MCF 10A (cell line): ENCODE measurements at regions not wholly inside any gene's neighbourhood (a gene's known extent, or its start where the extent isn't known, plus 50 kb on each side); places are given as distances from the start of the nearest gene placed in this dataset.

Experiments
- BruUV-seq: library from RNA; stranded (reverse); fragments of 400-500 nt; replicated peaks from 2 replicates; lab custom pipeline; 2021; lab: Mats Ljungman, UMichigan
- CTCF ChIA-PET: fragments of 300-600 bp; sonication (Branson Sonifier 250); formaldehyde crosslinking; extraction: SDS; loops from one replicate; lab custom pipeline; 2021; ENCODE audit warnings: antibody characterized with exemption, inconsistent platforms; lab: Yijun Ruan, JAX
- POLR2A ChIA-PET: fragments of 300-600, 350-650 bp; sonication (Branson Sonifier 250); formaldehyde crosslinking; extraction: SDS; loops from one replicate; lab custom pipeline; 2020; ENCODE audit warnings: antibody characterized with exemption, inconsistent platforms; lab: Yijun Ruan, JAX
- DNase-seq: peaks from one replicate; pipeline ENCODE4 v3.0.0-alpha.2; 2018; ENCODE audit not compliant: unreplicated experiment
- H3K27ac Mint-ChIP-seq: one replicate; pipeline ENCODE4 v1.8.0; 2022; ENCODE audit warnings: mild to moderate bottlenecking, low read depth, mixed read lengths; ENCODE audit not compliant: unreplicated experiment
- H3K27me3 Mint-ChIP-seq: one replicate; pipeline ENCODE4 v1.8.0; 2022; ENCODE audit warnings: mixed read lengths; ENCODE audit not compliant: insufficient read depth, unreplicated experiment
- H3K36me3 Mint-ChIP-seq: one replicate; pipeline ENCODE4 v1.8.0; 2022; ENCODE audit warnings: mild to moderate bottlenecking, moderate library complexity, mixed read lengths; ENCODE audit not compliant: insufficient read depth, unreplicated experiment
- H3K4me1 Mint-ChIP-seq: one replicate; pipeline ENCODE4 v1.8.0; 2022; ENCODE audit warnings: mixed read lengths; ENCODE audit not compliant: insufficient read depth, unreplicated experiment
- H3K4me3 Mint-ChIP-seq: one replicate; pipeline ENCODE4 v1.8.0; 2022; ENCODE audit warnings: mild to moderate bottlenecking, moderate library complexity, mixed read lengths; ENCODE audit not compliant: unreplicated experiment
- H3K9me3 Mint-ChIP-seq: one replicate; pipeline ENCODE4 v1.8.0; 2022; ENCODE audit warnings: mixed read lengths; ENCODE audit not compliant: unreplicated experiment
- intact Hi-C: fragments of 100-400 bp; cut with micrococcal nuclease; formaldehyde crosslinking; loops from 2 replicates; pipeline ENCODE4 v1.14.1; 2022
- TF ChIP-seq, protein P1 (sequence below): fragments of 200-600 bp; IDR thresholded peaks from one replicate; pipeline ENCODE4 v1.8.0; 2022; ENCODE audit warnings: antibody characterized with exemption, mild to moderate bottlenecking; ENCODE audit not compliant: unreplicated experiment

DNA sequence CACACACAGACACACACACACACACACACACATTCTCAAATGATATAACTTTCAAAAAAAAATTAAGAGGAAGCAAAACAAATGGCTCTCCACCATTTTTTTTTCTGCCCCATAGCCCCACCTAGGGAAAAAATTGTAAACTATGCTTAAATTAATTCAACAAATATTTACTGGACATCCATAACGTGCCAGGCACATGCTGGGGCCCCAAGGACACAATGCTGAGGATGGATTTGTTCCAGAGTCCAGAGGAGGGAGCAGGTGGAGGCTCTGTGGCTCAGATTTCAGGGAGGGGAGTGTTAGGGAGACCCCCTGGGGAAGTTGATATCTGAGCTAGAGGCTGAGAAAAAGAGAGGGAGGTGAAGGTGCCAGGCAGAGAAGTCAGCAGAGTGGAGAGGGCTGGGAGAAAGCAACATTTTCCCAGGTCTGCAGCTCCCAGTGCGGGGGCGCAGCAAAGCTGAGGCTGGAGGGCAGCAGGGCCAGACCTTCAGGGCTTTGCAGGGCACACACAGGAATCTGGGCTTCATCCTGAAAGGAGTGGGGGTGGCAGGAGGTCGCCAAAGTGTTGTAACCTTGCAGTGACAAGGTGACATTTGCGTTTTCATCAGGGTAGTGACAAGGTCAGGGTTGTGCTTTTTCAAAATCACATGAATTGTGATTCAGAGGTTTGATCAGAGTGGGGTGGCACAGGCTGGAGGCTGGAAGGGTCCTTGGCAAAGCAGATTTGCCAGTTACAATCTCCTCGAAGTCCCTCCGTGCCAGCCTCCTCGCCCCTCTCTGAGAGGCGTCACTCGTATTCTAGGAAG is 261.6 kb downstream of the WDR11 start:
- ChIA-PET POLR2A (interaction anchor here (1.0 kb wide), 1 partner anchor 11 kb away, joined by 3 read pairs; no protein-coding TSS in a partner anchor), CTCF (interaction anchor here (0.6 kb wide), 2 partner anchors 294 to 797 kb away, joined by 3 read pairs; no protein-coding TSS in a partner anchor)
- no TSS peak for BruUV-seq
- intact Hi-C loops = loop anchor here (1.0 kb wide), 1 partner anchor 163 kb away; no protein-coding TSS in a partner anchor
- Mint-ChIP-seq H3K4me3 (no peak overlapping the region), H3K4me1 (peaks cover 15% of the 10 kb centered on the region), H3K27me3 (no peaks in the 10 kb centered on the region), H3K27ac (peak overlapping the region; percentile 68), H3K36me3 (no peaks in the 10 kb centered on the region), H3K9me3 (no peaks in the 10 kb centered on the region)
- TF ChIP-seq, protein P1, sequence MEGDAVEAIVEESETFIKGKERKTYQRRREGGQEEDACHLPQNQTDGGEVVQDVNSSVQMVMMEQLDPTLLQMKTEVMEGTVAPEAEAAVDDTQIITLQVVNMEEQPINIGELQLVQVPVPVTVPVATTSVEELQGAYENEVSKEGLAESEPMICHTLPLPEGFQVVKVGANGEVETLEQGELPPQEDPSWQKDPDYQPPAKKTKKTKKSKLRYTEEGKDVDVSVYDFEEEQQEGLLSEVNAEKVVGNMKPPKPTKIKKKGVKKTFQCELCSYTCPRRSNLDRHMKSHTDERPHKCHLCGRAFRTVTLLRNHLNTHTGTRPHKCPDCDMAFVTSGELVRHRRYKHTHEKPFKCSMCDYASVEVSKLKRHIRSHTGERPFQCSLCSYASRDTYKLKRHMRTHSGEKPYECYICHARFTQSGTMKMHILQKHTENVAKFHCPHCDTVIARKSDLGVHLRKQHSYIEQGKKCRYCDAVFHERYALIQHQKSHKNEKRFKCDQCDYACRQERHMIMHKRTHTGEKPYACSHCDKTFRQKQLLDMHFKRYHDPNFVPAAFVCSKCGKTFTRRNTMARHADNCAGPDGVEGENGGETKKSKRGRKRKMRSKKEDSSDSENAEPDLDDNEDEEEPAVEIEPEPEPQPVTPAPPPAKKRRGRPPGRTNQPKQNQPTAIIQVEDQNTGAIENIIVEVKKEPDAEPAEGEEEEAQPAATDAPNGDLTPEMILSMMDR = no peak
- peak; percentile 34 for DNase-seq

DNA sequence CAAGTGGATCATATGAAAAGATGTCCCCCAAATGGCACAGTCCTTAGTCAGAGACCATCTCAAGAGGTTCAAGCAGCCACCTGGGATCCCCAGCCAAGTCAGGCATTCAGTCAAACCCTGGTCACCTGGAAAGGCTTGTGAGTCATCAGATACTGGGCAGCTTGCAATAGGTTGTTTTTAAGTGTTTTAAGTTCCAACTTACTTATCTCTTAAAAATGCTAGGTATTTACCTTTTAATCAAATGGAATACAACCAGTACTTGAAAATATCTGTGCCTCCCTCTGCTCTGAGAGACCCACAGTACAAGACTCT is 262.2 kb downstream of the WDR11 start:
- no TSS peak for BruUV-seq
- DNase-seq = peak; percentile 37
- CTCF ChIA-PET = interaction anchor here (0.6 kb wide), 1 partner anchor 796 kb away, joined by 3 read pairs; no protein-coding TSS in a partner anchor
- Mint-ChIP-seq H3K4me1 (peaks cover 15% of the 10 kb centered on the region), H3K27me3 (no peaks in the 10 kb centered on the region), H3K9me3 (no peaks in the 10 kb centered on the region), H3K27ac (no peak overlapping the region), H3K4me3 (no peak overlapping the region), H3K36me3 (no peaks in the 10 kb centered on the region)
- TF ChIP-seq, protein P1 = no peak
- intact Hi-C loops = no loop called here
- POLR2A ChIA-PET = interaction anchor here (0.6 kb wide), 1 partner anchor 665 kb away, joined by 3 read pairs; no protein-coding TSS in a partner anchor

DNA sequence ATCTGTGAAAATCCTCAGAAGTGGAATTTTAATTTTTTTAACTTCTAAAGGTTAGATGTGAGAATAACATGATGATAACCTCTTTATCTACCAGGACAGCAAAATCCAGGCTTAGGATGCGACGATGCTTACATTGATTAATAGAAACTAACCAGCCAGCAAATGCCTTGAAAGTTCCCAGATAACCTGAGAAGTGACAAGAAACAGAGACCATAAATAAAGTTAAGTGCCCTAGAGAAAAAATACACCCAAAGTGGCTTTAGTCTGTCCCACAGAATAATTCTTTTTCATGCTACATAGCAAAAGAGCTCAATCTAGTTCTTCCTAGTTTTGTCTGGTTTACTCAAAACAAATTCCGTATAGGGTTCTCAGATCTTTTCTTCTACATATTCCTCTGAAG is 262.7 kb downstream of the WDR11 start:
- Mint-ChIP-seq H3K27me3 (no peaks in the 10 kb centered on the region), H3K4me3 (no peak overlapping the region), H3K4me1 (peaks cover 15% of the 10 kb centered on the region), H3K9me3 (no peaks in the 10 kb centered on the region), H3K27ac (no peak overlapping the region), H3K36me3 (no peaks in the 10 kb centered on the region)
- ChIA-PET CTCF (interaction anchor here (0.5 to 0.9 kb wide), 3 partner anchors 103 to 435 kb away, joined by 3 read pairs; no protein-coding TSS in a partner anchor), POLR2A (interaction anchor here (0.6 to 0.7 kb wide), 2 partner anchors 9 to 664 kb away, joined by 3 read pairs; no protein-coding TSS in a partner anchor)
- TF ChIP-seq, protein P1 = no peak
- DNase-seq = no peak
- BruUV-seq = no TSS peak
- intact Hi-C loops = no loop called here

DNA sequence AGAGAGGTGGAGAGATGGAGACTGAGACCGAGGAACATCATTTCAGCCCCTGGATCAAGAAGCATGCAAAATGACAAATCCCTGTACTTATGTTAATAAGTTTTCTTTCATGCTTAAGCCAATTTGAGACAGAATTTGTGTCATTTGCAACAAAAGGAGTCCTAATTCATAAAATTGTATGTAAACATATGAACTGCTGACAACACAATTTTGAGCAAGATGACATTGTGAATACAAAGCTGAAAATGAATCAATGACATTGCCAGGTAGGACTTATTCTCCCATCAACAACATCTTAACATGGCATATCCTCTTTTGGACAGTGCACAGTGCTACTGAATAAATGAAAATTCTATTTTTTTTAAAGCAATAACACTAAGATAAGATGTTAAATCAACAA is 264.0 kb downstream of the WDR11 start:
- Mint-ChIP-seq H3K27ac (no peak overlapping the region), H3K9me3 (no peaks in the 10 kb centered on the region), H3K27me3 (no peaks in the 10 kb centered on the region), H3K4me3 (no peak overlapping the region), H3K36me3 (no peaks in the 10 kb centered on the region), H3K4me1 (peaks cover 15% of the 10 kb centered on the region)
- TF ChIP-seq, protein P1 = no peak
- BruUV-seq = no TSS peak
- no peak for DNase-seq
- CTCF ChIA-PET = interaction anchor here (0.6 to 0.9 kb wide), 2 partner anchors 18 to 434 kb away, joined by 3 read pairs; no protein-coding TSS in a partner anchor
- POLR2A ChIA-PET = no interaction called here
- intact Hi-C loops = no loop called here
